Fibroblast of lung (primary cell): ENCODE measurements at regions not wholly inside any gene's neighbourhood (a gene's known extent, or its start where the extent isn't known, plus 50 kb on each side); places are given as distances from the start of the nearest gene placed in this dataset.

Experiments used
- CTCF ChIP-seq, 2 donors: IDR thresholded peaks in 1 of 2; conservative IDR thresholded peaks in 1 of 2; 1 replicate in 1 of 2; 2 replicates in 1 of 2; pipeline ENCODE4 v1.5.1; 2011 to 2012; ENCODE audit warnings: low read length in 2 of 2, control low read depth in 1 of 2, inconsistent platforms in 1 of 2, low read depth in 1 of 2, mild to moderate bottlenecking in 1 of 2
- EZH2 ChIP-seq: IDR thresholded peaks from 2 replicates; pipeline ENCODE4 v1.5.1; 2012; ENCODE audit warnings: low read length, control low read depth, mild to moderate bottlenecking; ENCODE audit errors: missing control alignments

- TF ChIP-seq CTCF (conservative IDR thresholded peaks at IDR 0.05 in 1 of 2, IDR thresholded peaks at IDR 0.05 in 1 of 2; ENCODE audit: low read depth in 1 of 2, low read length in 2 of 2) (no peak), EZH2 (no peak)
Measured at GRCh38 chr2:20561637-20562454, 89.1 kb downstream of the HS1BP3 start.
